GM18907 (cell line): ENCODE measurements at regions not wholly inside any gene's neighbourhood (a gene's known extent, or its start where the extent isn't known, plus 50 kb on each side); places are given as distances from the start of the nearest gene placed in this dataset.
"Not testable (repeated sequence)": the region's sequence is repeated elsewhere in the genome, so short reads cannot be mapped to it uniquely, and the experiment has no call there.

Source experiments
- ATAC-seq: cut with Tn5 transposase; IDR thresholded peaks from one replicate; pipeline ENCODE4 v1.9.1; 2021; ENCODE audit warnings: mild to moderate bottlenecking, moderate library complexity; ENCODE audit not compliant: unreplicated experiment

GRCh38 chr20:53872561-53873229, 197.7 kb downstream of the BCAS1 start:
- ATAC-seq, result peak; percentile 61

GRCh38 chr20:53872081-53872541, 198.3 kb downstream of the BCAS1 start:
- no peak for ATAC-seq

DNA sequence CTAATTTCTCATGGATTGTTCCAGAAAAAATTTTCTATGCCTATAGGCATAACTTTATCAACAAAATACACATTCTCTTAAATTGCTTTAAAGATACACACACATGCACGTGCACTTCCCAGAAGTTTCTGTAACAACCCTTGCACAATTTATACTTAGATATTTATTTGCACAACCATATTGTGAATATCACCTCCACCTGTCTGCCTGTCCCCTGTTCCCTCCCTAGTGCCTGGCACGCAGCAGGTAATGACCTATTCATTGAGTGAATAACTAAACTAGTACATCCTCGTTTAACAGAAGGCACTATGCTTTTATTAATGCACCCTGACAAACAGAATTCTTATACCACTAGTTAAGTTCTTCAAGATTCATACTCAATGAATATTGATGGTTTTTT, 198.9 kb downstream of the BCAS1 start:
- no peak for ATAC-seq

GRCh38 chr20:53870426-53871315, 199.7 kb downstream of the BCAS1 start:
- ATAC-seq, result no peak

- peak; percentile 56 for ATAC-seq
Observed at GRCh38 chr20:53869466-53870258, 200.7 kb downstream of the BCAS1 start.

DNA sequence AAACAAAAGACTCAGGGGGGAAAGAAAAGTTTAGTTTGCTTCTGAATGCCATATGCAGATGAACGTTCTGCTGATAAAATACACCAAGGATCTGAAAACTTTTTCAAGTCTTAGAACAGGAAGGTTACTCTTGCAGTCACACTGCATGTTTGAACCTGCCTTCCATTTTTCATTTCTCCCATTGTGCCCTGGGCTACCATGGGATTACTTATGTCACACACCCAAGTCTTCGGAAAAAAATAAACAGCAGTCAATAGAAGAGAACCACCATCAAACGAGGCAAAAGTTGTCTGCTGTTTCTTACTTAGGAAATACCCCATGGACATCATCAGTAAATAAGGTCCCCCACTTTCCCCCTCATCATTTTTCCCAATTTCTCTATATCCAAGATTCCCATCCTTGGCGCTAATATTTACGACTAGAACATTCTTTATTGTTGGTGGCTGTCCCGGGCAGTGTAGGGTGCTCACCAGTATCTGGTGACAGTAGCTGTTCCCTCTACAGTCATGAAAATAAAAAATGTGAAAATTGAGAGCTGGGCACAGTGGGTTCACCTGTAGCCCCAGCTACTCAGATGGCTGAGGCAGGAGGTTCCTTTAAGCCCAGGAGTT, 202.5 kb downstream of the BCAS1 start:
- ATAC-seq, result no peak

DNA sequence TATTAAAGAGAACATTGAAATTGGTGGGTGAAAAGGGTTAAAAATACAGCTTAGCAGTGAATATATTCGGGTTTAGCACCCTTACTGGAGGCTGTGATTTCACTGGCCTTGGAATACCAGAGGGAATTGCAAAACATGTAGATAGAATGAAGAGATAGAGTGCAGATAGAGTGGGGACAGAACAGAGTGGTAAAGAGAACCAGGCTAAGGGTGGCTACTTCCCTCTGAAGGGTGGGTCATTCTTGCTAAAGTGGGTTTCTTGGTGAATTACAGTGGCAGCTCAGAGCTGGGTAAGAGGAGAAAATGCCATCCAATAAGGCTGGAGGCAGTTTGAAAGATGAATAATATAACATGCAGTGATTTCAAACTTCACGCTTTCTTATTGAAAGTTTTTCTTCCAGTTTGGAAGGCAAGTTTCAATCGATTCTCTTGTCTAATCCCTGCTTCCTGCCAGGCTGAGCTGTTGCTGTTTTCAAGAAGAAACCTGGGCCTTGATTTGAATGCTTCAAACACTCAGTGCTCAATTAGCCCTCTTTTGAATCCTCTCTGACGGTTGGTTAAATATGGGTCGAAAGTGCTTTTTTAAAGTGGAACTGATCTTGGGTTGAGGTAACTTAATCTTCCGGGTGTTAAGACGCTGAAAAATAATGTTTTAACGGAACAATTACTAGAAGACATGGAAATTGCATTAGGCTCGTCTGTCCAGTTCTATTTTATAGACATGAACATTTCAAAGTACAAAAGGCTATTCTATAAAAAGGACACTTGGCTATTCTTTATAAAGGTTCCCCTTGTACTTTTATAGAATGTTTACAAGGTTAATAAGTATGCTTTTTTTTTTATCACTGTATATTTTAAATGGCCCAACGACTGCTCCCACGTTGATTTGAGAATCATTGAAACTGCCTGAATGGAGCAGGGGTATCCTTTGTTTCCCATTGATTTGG, 203.3 kb downstream of the BCAS1 start:
- ATAC-seq, result peak; percentile 45

DNA sequence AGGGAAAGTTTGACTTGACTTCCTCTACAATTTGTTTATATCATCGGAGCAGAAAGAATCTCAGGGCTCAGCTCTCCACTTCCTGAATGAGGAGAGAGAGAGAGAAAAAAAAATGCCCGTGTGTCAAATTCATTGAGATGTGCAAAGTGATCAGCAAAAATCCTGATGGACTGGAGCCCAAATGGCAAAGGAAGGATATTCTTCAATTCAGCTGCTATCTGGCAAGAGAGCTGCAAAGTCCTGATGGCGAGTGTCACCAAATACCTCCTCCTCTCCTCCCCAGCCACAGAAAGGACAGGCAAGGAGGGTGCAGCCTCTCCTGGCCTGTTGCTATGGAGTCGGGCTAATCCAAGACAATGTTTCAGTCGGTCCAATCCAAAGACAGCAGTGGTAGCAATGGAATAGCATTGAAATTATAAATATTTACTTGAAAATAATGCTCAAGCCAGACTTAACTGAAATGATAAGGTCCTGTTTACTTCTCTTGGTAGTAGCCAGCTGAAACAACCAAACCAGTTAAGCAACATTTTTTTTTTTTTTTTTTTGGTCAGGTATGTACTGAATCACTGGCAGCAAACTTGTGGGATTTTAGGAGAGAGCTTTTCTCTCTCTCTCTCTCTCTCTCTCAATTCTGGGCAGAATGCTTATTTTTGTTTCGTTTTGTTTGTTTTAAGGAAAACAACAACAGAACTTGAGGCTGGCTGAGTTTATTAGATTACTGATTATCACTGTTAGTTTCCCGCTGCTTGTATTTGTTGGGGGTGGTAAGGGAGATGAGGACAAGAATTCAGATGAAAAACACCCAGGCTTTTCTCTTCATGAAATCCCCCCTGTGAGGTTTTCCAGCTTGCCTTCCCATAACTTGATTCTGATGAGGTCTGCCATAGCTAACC, 204.2 kb downstream of the BCAS1 start:
- ATAC-seq, result no peak

DNA sequence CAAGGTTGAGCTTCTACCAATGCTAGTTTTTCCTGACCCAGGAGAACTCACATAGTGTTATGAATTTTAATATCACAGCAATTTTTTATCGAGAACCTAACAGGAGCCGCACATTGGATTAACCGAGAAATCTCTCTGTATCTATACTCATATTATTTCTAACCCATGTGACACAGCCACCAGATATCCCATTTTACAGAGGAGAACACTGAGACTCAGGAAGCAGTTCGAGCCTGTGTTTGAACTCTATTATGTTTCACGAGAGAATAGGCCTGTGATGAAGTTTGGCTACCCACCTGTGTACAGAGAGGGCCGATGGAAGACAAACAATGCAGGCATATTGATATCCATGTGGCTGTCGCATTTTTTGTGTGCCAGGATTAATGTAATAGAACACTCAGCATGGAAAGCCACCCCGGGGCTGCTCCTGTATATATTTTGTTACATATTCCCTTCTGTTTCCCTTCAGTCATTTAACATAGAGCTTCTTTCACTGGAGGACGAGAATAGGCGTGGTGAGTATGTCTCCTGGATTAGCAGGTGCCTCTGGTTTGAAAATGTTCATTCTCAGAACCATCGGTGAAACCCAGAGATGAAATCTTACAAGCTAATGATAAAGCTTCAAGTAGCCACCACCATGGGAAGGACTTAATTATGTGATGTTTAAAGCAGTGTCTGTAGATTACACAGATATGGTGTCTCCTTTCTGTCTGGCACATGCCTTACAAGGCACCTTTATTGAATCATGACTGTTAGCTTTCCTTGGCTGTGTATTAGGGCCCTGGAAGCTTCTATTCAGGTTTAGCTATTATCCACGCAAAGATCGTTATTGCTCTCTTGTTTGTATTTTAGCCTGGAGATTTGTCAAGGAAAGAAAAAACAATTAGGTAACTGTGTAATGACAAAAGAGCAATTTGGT, 205.4 kb downstream of the BCAS1 start:
- ATAC-seq, result not testable (repeated sequence)

- ATAC-seq, result not testable (repeated sequence)
Observed at GRCh38 chr20:53863923-53864641, 206.3 kb downstream of the BCAS1 start.

DNA sequence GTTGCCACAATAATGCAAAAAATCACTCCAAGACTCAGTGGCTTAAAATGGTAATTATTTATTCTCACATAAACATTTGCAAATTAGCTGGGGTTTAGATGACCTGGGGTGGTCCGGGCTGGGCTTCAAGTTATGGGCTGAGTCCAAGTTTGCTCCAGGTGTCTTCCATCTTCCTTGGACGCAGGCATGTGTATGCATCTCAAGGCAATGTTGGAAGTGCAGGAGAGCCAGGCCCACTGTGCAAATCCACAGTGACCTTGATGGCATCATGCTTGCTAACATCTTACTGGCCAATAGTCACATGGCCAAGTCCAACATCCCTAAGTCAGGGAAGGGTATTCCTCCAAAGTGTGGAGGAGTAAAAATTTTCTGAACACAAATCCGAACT, 206.9 kb downstream of the BCAS1 start:
- ATAC-seq, result not testable (repeated sequence)

GRCh38 chr20:53863039-53863438, 207.4 kb downstream of the BCAS1 start:
- not testable (repeated sequence) for ATAC-seq

- not testable (repeated sequence) for ATAC-seq
Observed at GRCh38 chr20:53862490-53862889, 207.9 kb downstream of the BCAS1 start.

DNA sequence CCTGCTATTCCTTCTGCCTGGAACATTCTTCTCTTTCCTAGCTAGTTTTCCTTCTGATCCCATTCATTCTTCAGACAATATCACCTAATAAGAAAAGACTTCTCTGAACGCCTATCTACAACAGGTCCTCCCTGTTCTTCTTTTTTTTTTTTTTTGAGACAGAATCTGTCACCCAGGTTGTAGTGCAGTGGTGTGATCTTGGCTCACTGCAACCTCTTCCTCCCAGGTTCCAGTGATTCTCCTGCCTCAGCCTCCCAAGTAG, 208.3 kb downstream of the BCAS1 start:
- not testable (repeated sequence) for ATAC-seq

- no peak for ATAC-seq
Observed at GRCh38 chr20:53859684-53860083, 210.7 kb downstream of the BCAS1 start.

GRCh38 chr20:53859009-53859408, 211.4 kb downstream of the BCAS1 start:
- ATAC-seq, result not testable (repeated sequence)

DNA sequence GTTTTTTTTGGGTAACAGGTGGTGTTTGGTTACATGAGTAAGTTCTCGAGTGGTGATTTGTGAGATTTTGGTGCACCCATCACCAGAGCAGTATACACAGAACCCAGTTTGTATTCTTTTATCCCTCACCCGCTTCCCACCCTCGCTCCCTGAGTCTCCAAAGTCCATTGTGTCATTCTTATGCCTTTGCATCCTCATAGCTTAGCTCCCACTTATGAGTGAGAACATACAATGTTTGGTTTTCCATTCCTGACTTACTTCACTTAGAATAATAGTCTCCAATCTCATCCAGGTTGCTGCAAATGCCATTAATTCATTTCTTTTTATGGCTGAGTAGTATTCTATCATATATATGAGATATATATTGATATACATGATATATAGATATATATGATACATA, 211.9 kb downstream of the BCAS1 start:
- ATAC-seq, result not testable (repeated sequence)
